Lung (tissue), 11 donors: ENCODE measurements at regions not wholly inside any gene's neighbourhood (a gene's known extent, or its start where the extent isn't known, plus 50 kb on each side); places are given as distances from the start of the nearest gene placed in this dataset.

Source experiments
- ATAC-seq: fragments of 200-7000 bp; cut with Tn5 transposase; one replicate; pipeline ENCODE4 v1.9.1; 2020; ENCODE audit warnings: moderate number of reproducible peaks; ENCODE audit not compliant: insufficient read depth, low FRiP score
- DNase-seq, 3 donors: peaks; one replicate each; pipeline ENCODE4 v3.0.0-alpha.2; 2013 to 2017
- H3K27ac ChIP-seq, 2 donors: one replicate each; pipeline ENCODE4 v1.5.1; 2013; ENCODE audit warnings: mild to moderate bottlenecking in 2 of 2, moderate library complexity in 2 of 2, control low read depth in 1 of 2, inconsistent platforms in 1 of 2, low read depth in 1 of 2, low read length in 1 of 2
- H3K27me3 ChIP-seq, 3 donors: one replicate each; pipeline ENCODE4 v1.5.1; 2013; ENCODE audit warnings: low read length in 2 of 3; ENCODE audit not compliant: control insufficient read depth in 3 of 3, insufficient read depth in 3 of 3
- H3K36me3 ChIP-seq, 4 donors: one replicate each; pipeline ENCODE4 v1.5.1; 2013; ENCODE audit warnings: low read length in 4 of 4, mild to moderate bottlenecking in 1 of 4, moderate library complexity in 1 of 4; ENCODE audit not compliant: control insufficient read depth in 4 of 4, insufficient read depth in 4 of 4
- H3K4me1 ChIP-seq, 5 donors: one replicate each; pipeline ENCODE4 v1.5.1; 2013; ENCODE audit warnings: low read length in 5 of 5, mild to moderate bottlenecking in 2 of 5, moderate library complexity in 1 of 5; ENCODE audit not compliant: control insufficient read depth in 5 of 5, insufficient read depth in 5 of 5
- H3K4me3 ChIP-seq: one replicate; pipeline ENCODE4 v1.5.1; 2013; ENCODE audit warnings: mild to moderate bottlenecking, control low read depth, moderate library complexity
- H3K9ac ChIP-seq, 2 donors: one replicate each; pipeline ENCODE4 v1.5.1; 2013; ENCODE audit warnings: low read length in 2 of 2, control low read depth in 1 of 2; ENCODE audit not compliant: insufficient read depth in 1 of 2
- H3K9me3 ChIP-seq, 4 donors: one replicate each; pipeline ENCODE4 v1.5.1; 2013; ENCODE audit warnings: low read length in 3 of 4, mild to moderate bottlenecking in 1 of 4, moderate library complexity in 1 of 4; ENCODE audit not compliant: control insufficient read depth in 4 of 4, insufficient read depth in 3 of 4
- WGBS, 2 donors: extraction: QIAGEN DNeasy Blood & Tissue Kit; methylation state at CpG; one replicate each; pipeline ENCODE4 v1.1.7; 2013; 5-methylcytosine and 5-hydroxymethylcytosine counted together
- TF ChIP-seq, protein P1 (sequence below): IDR thresholded peaks from 2 replicates; pipeline ENCODE4 v1.5.1; 2012; ENCODE audit warnings: mild to moderate bottlenecking; ENCODE audit errors: control extremely low read depth, extremely low read depth
- donor health status: control.
- donor health status: control.
- donor health status: Bipolar disorder and iron deficiency.
- donor health status: healthy.
- donor health status: DM: yes; HTN: yes; CAD: no.

DNA sequence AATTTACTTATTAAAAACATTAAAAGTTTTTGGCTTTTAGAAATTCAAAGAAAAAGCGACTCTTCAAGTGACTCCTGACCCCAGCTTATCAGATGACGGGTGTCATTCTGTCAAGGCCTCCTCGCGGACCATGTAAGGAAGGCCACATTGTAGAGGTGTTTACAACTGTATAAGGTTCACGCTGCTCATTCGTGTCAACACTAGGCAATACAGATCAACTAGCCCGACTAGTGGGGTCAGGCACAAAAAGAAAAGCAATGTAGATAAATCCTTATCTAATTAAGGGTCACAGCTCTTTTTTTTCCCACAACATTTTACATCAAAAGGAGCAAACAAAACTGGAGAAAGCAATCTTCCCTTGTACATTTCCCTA, 207.5 kb upstream of the NR2F2 start:
- Histone ChIP-seq H3K27ac (no peak overlapping the region), H3K9ac (no peak overlapping the region), H3K4me1 (peaks cover 0 to 22% (median 0%) of the 10 kb centered on the region in 5 donors), H3K36me3 (peaks cover 0 to 7% (median 2%) of the 10 kb centered on the region in 4 donors), H3K27me3 (no peaks in the 10 kb centered on the region), H3K4me3 (no peak overlapping the region), H3K9me3 (no peaks in the 10 kb centered on the region)
- 67 to 70% methylated on average over 7 of the region's 7 CpGs for WGBS, 2 donors
- no peak for ATAC-seq
- TF ChIP-seq, protein P1, sequence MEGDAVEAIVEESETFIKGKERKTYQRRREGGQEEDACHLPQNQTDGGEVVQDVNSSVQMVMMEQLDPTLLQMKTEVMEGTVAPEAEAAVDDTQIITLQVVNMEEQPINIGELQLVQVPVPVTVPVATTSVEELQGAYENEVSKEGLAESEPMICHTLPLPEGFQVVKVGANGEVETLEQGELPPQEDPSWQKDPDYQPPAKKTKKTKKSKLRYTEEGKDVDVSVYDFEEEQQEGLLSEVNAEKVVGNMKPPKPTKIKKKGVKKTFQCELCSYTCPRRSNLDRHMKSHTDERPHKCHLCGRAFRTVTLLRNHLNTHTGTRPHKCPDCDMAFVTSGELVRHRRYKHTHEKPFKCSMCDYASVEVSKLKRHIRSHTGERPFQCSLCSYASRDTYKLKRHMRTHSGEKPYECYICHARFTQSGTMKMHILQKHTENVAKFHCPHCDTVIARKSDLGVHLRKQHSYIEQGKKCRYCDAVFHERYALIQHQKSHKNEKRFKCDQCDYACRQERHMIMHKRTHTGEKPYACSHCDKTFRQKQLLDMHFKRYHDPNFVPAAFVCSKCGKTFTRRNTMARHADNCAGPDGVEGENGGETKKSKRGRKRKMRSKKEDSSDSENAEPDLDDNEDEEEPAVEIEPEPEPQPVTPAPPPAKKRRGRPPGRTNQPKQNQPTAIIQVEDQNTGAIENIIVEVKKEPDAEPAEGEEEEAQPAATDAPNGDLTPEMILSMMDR = no peak
- DNase-seq = no peak

DNA sequence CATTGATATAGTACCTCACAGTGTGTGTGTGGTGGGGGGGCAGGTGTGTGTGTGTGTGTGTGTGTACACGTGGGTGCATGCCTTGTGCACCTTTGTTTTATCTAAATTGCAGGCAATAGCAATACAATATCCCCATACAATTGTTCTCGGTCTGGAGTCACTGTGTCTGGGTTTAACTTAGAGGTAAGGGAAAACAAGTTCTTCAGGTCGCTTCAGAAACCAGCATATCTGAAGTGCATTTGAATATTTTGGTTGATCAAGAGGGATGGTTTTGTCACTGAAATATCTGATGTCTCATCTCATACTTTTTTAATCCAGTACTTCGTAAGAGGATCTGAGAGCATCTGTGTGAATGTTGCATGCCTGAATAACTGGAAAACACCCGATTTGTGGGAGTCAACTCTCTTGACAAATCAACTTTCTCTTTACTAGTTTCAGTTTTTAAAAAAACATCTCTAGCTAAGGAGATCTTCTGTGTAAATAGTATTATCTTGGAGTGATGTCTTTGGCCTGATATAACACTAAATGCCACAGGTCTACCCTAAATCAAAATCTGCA, 206.8 kb upstream of the NR2F2 start:
- no peak for DNase-seq
- TF ChIP-seq, protein P1 = no peak
- H3K4me1 ChIP-seq = peaks cover 0 to 22% (median 0%) of the 10 kb centered on the region in 5 donors

DNA sequence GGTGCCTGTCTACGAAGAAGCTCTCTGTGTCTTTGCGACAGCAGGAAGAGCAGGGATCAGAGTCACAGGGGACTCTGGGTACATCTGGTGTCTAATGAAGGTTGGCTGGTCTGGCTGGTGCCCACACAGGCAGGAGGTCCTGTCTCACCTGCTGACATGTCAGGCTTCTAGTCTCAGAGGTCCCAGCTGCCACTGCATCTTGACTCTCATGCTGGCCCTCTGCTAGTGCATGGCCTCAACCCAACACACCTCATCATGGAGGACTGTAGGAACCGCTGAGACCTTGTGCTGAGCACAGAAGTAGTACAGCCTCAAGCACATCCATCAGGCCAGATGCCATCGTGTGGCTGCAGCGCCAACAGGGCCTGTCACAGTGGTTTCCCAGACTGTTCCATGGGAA, 206.1 kb upstream of the NR2F2 start:
- Histone ChIP-seq H3K9ac (no peak overlapping the region), H3K36me3 (peaks cover 0 to 7% (median 2%) of the 10 kb centered on the region in 4 donors), H3K9me3 (no peaks in the 10 kb centered on the region), H3K4me1 (peaks cover 0 to 22% (median 0%) of the 10 kb centered on the region in 5 donors), H3K27ac (no peak overlapping the region), H3K27me3 (no peaks in the 10 kb centered on the region), H3K4me3 (no peak overlapping the region)
- ATAC-seq = no peak
- 91 to 93% methylated on average over 5 of the region's 5 CpGs for WGBS, 2 donors
- DNase-seq = no peak
- TF ChIP-seq, protein P1 = no peak

More for the DNA sequence above, 206.8 kb upstream of the NR2F2 start:
- H3K27me3 ChIP-seq = no peaks in the 10 kb centered on the region
- H3K36me3 ChIP-seq = peaks cover 0 to 7% (median 2%) of the 10 kb centered on the region in 4 donors
- H3K4me3 ChIP-seq = no peak overlapping the region
- no peak overlapping the region for H3K9ac ChIP-seq
- no peak for ATAC-seq
- WGBS, 2 donors = 73 to 80% methylated on average over 5 of the region's 5 CpGs
- no peaks in the 10 kb centered on the region for H3K9me3 ChIP-seq
- no peak overlapping the region for H3K27ac ChIP-seq
